ENCODE measurements at regions not wholly inside any gene's neighbourhood (a gene's known extent, or its start where the extent isn't known, plus 50 kb on each side); places are given as distances from the start of the nearest gene placed in this dataset.

- Mint-ChIP-seq H3K36me3 (no peaks in the 10 kb centered on the region), H3K9me3 (ENCODE audit: low read depth) (no peaks in the 10 kb centered on the region), H3K27ac (no peak overlapping the region), H3K4me1 (ENCODE audit: low read depth) (no peaks in the 10 kb centered on the region), H3K27me3 (peaks cover 6% of the 10 kb centered on the region), H3K4me3 (no peak overlapping the region)
Observed at GRCh38 chr17:72433797-72434196, 313.0 kb downstream of the SOX9 start.

GRCh38 chr17:72434581-72434980 lies 313.8 kb downstream of the SOX9 start:
- H3K27ac Mint-ChIP-seq, result no peak overlapping the region
- H3K36me3 Mint-ChIP-seq, result no peaks in the 10 kb centered on the region
- H3K4me1 Mint-ChIP-seq (ENCODE audit: low read depth), result no peaks in the 10 kb centered on the region
- no peaks in the 10 kb centered on the region for H3K9me3 Mint-ChIP-seq (ENCODE audit: low read depth)
- no peak overlapping the region for H3K4me3 Mint-ChIP-seq
- peaks cover 6% of the 10 kb centered on the region for H3K27me3 Mint-ChIP-seq

GRCh38 chr17:72434991-72435618 lies 314.3 kb downstream of the SOX9 start:
- Mint-ChIP-seq H3K4me1 (ENCODE audit: low read depth) (no peaks in the 10 kb centered on the region), H3K9me3 (ENCODE audit: low read depth) (no peaks in the 10 kb centered on the region), H3K27me3 (peaks cover 6% of the 10 kb centered on the region), H3K27ac (no peak overlapping the region), H3K4me3 (no peak overlapping the region), H3K36me3 (no peaks in the 10 kb centered on the region)

GRCh38 chr17:72438783-72439182 lies 318.0 kb downstream of the SOX9 start:
- H3K4me1 Mint-ChIP-seq (ENCODE audit: low read depth), result no peaks in the 10 kb centered on the region
- no peaks in the 10 kb centered on the region for H3K36me3 Mint-ChIP-seq
- H3K9me3 Mint-ChIP-seq (ENCODE audit: low read depth), result no peaks in the 10 kb centered on the region
- no peak overlapping the region for H3K27ac Mint-ChIP-seq
- H3K27me3 Mint-ChIP-seq, result peaks cover 2% of the 10 kb centered on the region
- H3K4me3 Mint-ChIP-seq, result no peak overlapping the region

- Mint-ChIP-seq H3K27me3 (peaks cover 2% of the 10 kb centered on the region), H3K27ac (no peak overlapping the region), H3K9me3 (ENCODE audit: low read depth) (no peaks in the 10 kb centered on the region), H3K36me3 (no peaks in the 10 kb centered on the region), H3K4me3 (no peak overlapping the region), H3K4me1 (ENCODE audit: low read depth) (no peaks in the 10 kb centered on the region)
Observed at GRCh38 chr17:72439893-72440502, 319.2 kb downstream of the SOX9 start.

- no peaks in the 10 kb centered on the region for H3K36me3 Mint-ChIP-seq
- no peak overlapping the region for H3K27ac Mint-ChIP-seq
- peaks cover 2% of the 10 kb centered on the region for H3K27me3 Mint-ChIP-seq
- H3K9me3 Mint-ChIP-seq (ENCODE audit: low read depth), result no peaks in the 10 kb centered on the region
- no peaks in the 10 kb centered on the region for H3K4me1 Mint-ChIP-seq (ENCODE audit: low read depth)
- H3K4me3 Mint-ChIP-seq, result no peak overlapping the region
Observed at GRCh38 chr17:72440961-72441360, 320.1 kb downstream of the SOX9 start.

GRCh38 chr17:72441909-72442308 lies 321.1 kb downstream of the SOX9 start:
- H3K4me3 Mint-ChIP-seq, result no peak overlapping the region
- no peaks in the 10 kb centered on the region for H3K36me3 Mint-ChIP-seq
- no peaks in the 10 kb centered on the region for H3K9me3 Mint-ChIP-seq (ENCODE audit: low read depth)
- H3K4me1 Mint-ChIP-seq (ENCODE audit: low read depth), result no peaks in the 10 kb centered on the region
- no peak overlapping the region for H3K27ac Mint-ChIP-seq
- H3K27me3 Mint-ChIP-seq, result no peaks in the 10 kb centered on the region

DNA sequence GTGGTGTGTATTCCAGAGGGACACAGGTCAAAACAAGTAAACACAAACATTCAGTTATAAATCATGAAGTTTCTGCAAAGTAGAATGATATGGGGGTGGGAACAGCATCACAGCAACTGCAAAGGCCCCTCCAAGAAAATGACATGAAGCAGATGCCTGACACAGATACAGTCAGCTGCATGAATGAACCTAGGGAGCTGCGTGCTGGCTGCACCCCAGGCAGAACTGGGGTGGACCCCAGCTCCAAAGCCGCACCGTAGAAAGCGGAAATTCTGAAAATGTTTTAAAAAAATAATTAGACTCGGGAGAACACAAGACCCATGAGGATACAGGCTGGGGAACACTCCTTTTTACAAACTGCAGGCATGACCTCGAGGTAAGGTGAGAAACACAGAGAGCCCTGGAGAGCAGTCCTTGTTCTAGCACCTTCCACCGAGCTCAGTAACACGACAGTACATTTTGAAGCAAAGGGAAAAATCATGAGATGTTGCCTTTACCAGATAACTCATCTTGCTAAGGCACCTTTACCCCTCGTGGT lies 323.8 kb downstream of the SOX9 start:
- Mint-ChIP-seq H3K27me3 (no peaks in the 10 kb centered on the region), H3K36me3 (no peaks in the 10 kb centered on the region), H3K4me1 (ENCODE audit: low read depth) (no peaks in the 10 kb centered on the region), H3K4me3 (no peak overlapping the region), H3K27ac (no peak overlapping the region), H3K9me3 (ENCODE audit: low read depth) (no peaks in the 10 kb centered on the region)

- Mint-ChIP-seq H3K4me3 (no peak overlapping the region), H3K4me1 (ENCODE audit: low read depth) (no peaks in the 10 kb centered on the region), H3K27me3 (no peaks in the 10 kb centered on the region), H3K27ac (no peak overlapping the region), H3K9me3 (ENCODE audit: low read depth) (no peaks in the 10 kb centered on the region), H3K36me3 (no peaks in the 10 kb centered on the region)
Observed at GRCh38 chr17:72445055-72445991, 324.5 kb downstream of the SOX9 start.

DNA sequence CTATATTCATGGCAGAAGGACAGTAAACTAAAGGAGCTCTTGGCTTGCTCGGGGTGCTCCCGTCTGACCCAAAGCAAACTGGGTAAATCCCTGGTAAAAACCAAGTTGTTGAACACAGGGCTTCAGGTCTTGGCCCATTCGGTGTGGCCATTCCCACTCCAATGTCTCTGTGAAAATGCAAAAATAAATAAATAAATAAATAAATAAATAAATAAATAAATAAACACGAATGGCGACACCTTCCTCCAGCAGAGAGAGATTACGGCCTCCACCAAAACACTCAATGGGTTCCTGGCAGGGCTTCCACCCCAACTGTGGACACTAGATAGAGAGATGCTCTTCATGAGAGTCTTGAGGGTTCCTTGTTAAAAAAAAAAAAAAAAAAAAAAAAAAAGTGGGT lies 325.3 kb downstream of the SOX9 start:
- no peaks in the 10 kb centered on the region for H3K27me3 Mint-ChIP-seq
- no peaks in the 10 kb centered on the region for H3K4me1 Mint-ChIP-seq (ENCODE audit: low read depth)
- H3K36me3 Mint-ChIP-seq, result no peaks in the 10 kb centered on the region
- no peak overlapping the region for H3K4me3 Mint-ChIP-seq
- no peak overlapping the region for H3K27ac Mint-ChIP-seq
- no peaks in the 10 kb centered on the region for H3K9me3 Mint-ChIP-seq (ENCODE audit: low read depth)

GRCh38 chr17:72446525-72447250 lies 325.9 kb downstream of the SOX9 start:
- Mint-ChIP-seq H3K27ac (no peak overlapping the region), H3K4me3 (no peak overlapping the region), H3K27me3 (no peaks in the 10 kb centered on the region), H3K4me1 (ENCODE audit: low read depth) (no peaks in the 10 kb centered on the region), H3K36me3 (no peaks in the 10 kb centered on the region), H3K9me3 (ENCODE audit: low read depth) (no peaks in the 10 kb centered on the region)

DNA sequence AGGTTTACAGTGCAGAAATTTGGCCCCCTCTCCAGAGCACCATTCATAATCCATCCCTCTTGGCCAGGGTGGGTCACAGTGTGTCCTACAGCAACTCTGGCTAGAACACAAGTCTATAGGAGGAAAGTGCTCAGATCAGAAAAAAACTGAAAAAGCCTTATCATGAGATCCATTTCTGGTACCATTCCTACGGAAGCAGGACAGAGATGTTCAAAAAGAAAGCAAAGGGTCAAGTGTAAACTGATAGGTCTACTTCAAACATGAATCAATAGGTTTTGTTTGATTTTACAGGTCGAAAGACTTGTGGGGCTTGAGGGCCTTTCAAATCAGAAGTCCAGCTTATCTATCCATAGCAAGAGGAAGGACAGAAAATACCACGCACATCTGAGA lies 326.4 kb downstream of the SOX9 start:
- no peak overlapping the region for H3K4me3 Mint-ChIP-seq
- H3K4me1 Mint-ChIP-seq (ENCODE audit: low read depth), result no peaks in the 10 kb centered on the region
- no peaks in the 10 kb centered on the region for H3K27me3 Mint-ChIP-seq
- no peaks in the 10 kb centered on the region for H3K9me3 Mint-ChIP-seq (ENCODE audit: low read depth)
- H3K36me3 Mint-ChIP-seq, result no peaks in the 10 kb centered on the region
- H3K27ac Mint-ChIP-seq, result no peak overlapping the region

DNA sequence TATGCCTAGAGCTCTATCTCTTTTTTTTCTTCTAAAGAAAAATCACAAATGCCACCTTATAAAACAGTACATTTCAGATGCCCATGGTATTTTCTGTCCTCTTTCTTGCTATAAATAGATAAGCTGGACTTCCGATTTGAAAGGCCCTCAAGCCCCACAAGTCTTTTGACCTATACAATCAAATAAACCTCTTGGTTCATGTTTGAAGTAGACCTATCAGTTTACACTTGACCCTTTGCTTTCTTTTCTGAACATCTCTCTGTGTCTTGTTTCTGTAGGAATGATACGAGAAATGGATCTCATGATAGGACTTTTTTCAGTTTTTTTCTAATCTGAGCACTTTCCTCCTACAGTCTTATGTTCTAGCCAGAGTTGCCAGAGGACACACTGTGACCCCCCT lies 327.2 kb downstream of the SOX9 start:
- Mint-ChIP-seq H3K9me3 (ENCODE audit: low read depth) (no peaks in the 10 kb centered on the region), H3K4me1 (ENCODE audit: low read depth) (no peaks in the 10 kb centered on the region), H3K27me3 (no peaks in the 10 kb centered on the region), H3K36me3 (no peaks in the 10 kb centered on the region), H3K4me3 (no peak overlapping the region), H3K27ac (no peak overlapping the region)

GRCh38 chr17:72452286-72453173 lies 331.7 kb downstream of the SOX9 start:
- Mint-ChIP-seq H3K27me3 (no peaks in the 10 kb centered on the region), H3K9me3 (ENCODE audit: low read depth) (peaks cover 4% of the 10 kb centered on the region), H3K36me3 (no peaks in the 10 kb centered on the region), H3K27ac (no peak overlapping the region), H3K4me3 (no peak overlapping the region), H3K4me1 (ENCODE audit: low read depth) (no peaks in the 10 kb centered on the region)

Data from activated naive CD8-positive, alpha-beta T cell (primary cell).